ENCODE measurements at regions not wholly inside any gene's neighbourhood (a gene's known extent, or its start where the extent isn't known, plus 50 kb on each side); places are given as distances from the start of the nearest gene placed in this dataset.

GRCh38 chr6:165774903-165775601 is 112.0 kb upstream of the PDE10A start:
- TF ChIP-seq CTCF (IDR thresholded peaks at IDR 0.05; ENCODE audit: low read length) (no peak), EZH2 (optimal IDR thresholded peaks at IDR 0.05; ENCODE audit: low read depth, low read length) (no peak)

Measured in MM.1S (cell line).